MM.1S (cell line): ENCODE measurements at regions not wholly inside any gene's neighbourhood (a gene's known extent, or its start where the extent isn't known, plus 50 kb on each side); places are given as distances from the start of the nearest gene placed in this dataset.

ENCODE experiments used
- CTCF ChIP-seq: fragments of 300-600 bp; sonication (generic); IDR thresholded peaks from 2 replicates; pipeline ENCODE4 v1.5.1; 2016; ENCODE audit warnings: antibody characterized with exemption, low read length, mixed read lengths
- EZH2 ChIP-seq: fragments of 300-600 bp; sonication (generic); optimal IDR thresholded peaks from 2 replicates; pipeline ENCODE3; 2017; ENCODE audit warnings: low read depth, mild to moderate bottlenecking, antibody characterized with exemption, low read length, mixed read lengths

DNA sequence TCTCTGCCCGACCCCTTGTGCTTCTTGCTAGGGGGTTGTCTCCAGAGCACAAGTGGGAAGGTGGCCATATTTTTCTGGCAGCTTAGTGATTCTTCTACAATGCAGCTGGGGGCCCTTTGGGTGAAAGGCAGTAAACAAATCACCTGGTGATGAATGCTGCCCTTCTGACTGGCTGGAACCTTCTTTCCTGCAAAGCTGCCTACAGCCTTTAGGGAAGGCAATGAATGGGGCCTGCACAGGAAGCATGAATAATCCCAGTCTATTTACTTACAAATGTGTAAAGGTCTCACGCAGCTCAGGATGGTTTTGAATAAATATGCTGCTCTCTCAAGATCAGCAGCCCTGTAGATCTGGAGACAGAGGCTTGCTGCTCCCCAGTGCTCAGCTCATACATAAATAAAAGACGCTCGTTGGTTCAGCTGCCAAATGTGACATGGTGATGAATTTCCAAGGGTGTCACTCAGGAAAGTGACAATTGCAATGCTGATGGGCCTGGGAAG, 289.2 kb downstream of the TDRD15 start:
- TF ChIP-seq CTCF (no peak), EZH2 (no peak)
